HUES64 (cell line): ENCODE measurements at regions not wholly inside any gene's neighbourhood (a gene's known extent, or its start where the extent isn't known, plus 50 kb on each side); places are given as distances from the start of the nearest gene placed in this dataset.

ENCODE experiments used
- H3K27ac ChIP-seq: 2 replicates; pipeline ENCODE4 v1.7.0; 2013; ENCODE audit warnings: low read depth, low read length, inconsistent platforms
- H3K27me3 ChIP-seq: 2 replicates; pipeline ENCODE4 v1.6.1; 2013; ENCODE audit warnings: mild to moderate bottlenecking, low read length; ENCODE audit not compliant: insufficient read depth
- H3K36me3 ChIP-seq: 2 replicates; pipeline ENCODE4 v1.6.1; 2013; ENCODE audit warnings: mild to moderate bottlenecking, low read length; ENCODE audit not compliant: insufficient read depth
- H3K4me1 ChIP-seq: 2 replicates; pipeline ENCODE4 v1.6.1; 2013; ENCODE audit warnings: mild to moderate bottlenecking, low read length, moderate library complexity; ENCODE audit not compliant: insufficient read depth
- H3K4me3 ChIP-seq: 2 replicates; pipeline ENCODE4 v1.5.1; 2013; ENCODE audit warnings: mild to moderate bottlenecking, low read length, moderate library complexity
- H3K9ac ChIP-seq: 2 replicates; pipeline ENCODE4 v1.6.1; 2013; ENCODE audit warnings: mild to moderate bottlenecking, low read depth, low read length
- H3K9me3 ChIP-seq: 2 replicates; pipeline ENCODE4 v1.6.1; 2013; ENCODE audit warnings: low read depth, low read length; ENCODE audit not compliant: insufficient read depth
- WGBS: fragments of 150-250, 120-280 bp; methylation state at CpG from one replicate; pipeline ENCODE4 v1.1.7; 2013; ENCODE audit warnings: missing lambda C conversion rate; 5-methylcytosine and 5-hydroxymethylcytosine counted together

GRCh38 chr14:104438166-104438887, 141.2 kb upstream of the C14orf180 start:
- Histone ChIP-seq H3K27ac (no peak overlapping the region), H3K4me1 (peaks cover 4% of the 10 kb centered on the region; the same call in 1 of the 2 replicates), H3K27me3 (no peaks in the 10 kb centered on the region), H3K9me3 (no peaks in the 10 kb centered on the region), H3K9ac (no peak overlapping the region), H3K4me3 (no peak overlapping the region), H3K36me3 (no peaks in the 10 kb centered on the region)
- 92% methylated on average over 18 of the region's 18 CpGs for WGBS

DNA sequence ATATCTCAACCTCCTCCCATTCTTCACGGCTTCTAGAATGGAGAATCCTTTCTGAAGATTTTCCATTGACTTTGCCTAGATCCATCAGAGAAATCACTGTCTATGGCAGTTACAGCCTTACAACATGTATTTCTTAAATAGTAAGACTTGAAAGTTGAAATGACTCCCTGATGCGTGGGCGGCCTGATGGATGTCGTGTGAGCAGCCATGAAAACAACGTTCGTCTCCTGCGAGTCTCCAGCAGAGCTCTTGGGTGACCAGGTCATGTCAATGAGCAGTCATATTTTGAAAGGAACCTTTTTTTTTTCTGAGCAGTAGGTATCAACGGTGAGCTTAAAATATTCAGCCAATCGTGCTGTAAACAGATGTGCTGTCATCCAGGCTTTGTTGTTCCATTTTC, 139.9 kb upstream of the C14orf180 start:
- Histone ChIP-seq H3K9ac (no peak overlapping the region), H3K4me3 (no peak overlapping the region), H3K27ac (no peak overlapping the region), H3K27me3 (no peaks in the 10 kb centered on the region), H3K36me3 (no peaks in the 10 kb centered on the region), H3K4me1 (peaks cover 6% of the 10 kb centered on the region; the same call in 1 of the 2 replicates), H3K9me3 (no peaks in the 10 kb centered on the region)
- WGBS = 93% methylated on average over 9 of the region's 9 CpGs

DNA sequence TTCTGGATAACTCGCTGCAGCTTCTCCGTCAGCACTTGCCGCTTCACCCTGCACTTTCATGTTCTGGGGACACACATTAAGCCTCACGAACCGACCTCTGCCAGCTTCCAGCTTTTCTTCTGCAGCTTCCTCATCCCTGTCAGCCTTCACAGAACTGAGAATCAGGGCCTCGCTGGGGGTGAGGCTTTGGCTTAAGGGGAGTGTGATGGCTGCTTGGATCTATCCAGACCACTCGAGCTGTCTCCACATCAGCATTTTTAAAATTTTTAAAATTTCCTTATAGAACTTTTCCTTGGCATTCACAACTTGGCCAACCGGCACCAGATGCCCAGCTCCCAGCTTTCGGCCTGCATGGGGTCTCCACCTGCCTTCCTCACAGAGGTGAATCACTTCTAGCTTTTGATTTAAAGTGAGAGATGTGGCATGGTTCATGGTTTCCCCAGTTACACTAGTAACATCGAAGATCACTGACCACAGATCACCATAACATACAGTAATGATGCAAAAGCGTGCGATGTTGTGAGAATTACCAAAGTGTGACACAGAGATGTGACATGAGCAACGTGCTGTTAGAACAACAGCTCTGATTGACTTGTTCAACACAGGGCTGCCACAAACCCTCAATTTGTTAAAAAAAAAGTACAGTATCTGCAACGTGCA, 139.1 kb upstream of the C14orf180 start:
- Histone ChIP-seq H3K9ac (no peak overlapping the region), H3K4me1 (peaks cover 6% of the 10 kb centered on the region; the same call in 1 of the 2 replicates), H3K9me3 (no peaks in the 10 kb centered on the region), H3K4me3 (no peak overlapping the region), H3K27me3 (no peaks in the 10 kb centered on the region), H3K27ac (no peak overlapping the region), H3K36me3 (no peaks in the 10 kb centered on the region)
- 92% methylated on average over 13 of the region's 14 CpGs for WGBS

DNA sequence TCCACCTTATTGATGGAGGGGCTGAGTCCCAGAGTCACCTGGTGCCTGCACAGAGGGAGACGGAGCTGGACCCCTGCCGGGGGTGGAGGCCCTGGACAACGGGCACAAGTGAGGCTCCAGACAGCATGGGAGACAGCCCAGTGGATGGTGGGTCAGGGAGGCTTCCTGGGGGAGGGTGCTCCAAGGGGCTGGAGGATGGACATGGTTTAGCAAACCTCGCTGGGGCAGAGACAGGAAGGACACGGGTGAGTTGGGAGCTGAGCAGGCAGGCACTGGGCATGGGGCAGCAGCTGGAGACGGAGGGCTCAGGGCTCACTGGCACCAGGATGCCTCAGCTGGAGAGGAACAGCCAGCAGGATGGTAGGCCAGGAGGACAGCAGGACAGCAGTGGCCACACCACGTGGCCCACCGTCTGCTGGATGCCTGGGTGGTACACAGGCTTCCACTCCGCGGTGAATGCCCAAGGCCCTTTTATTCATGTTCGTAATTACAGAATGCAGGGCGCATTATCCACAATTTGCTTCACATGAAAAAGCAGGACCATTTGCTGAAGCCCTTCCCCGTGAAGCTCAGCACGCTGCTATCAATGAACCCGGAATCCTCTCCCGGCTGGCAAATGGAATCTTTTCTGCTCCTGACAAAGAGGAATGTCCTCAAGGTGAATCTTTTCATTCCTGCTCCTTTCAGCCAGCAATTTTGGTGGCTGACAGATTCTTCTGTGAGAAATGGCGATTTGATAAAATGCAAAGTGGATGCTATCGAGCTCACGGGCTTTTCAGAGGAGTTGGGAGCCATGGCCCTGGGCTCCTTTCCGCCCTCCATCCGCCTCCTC, 138.1 kb upstream of the C14orf180 start:
- Histone ChIP-seq H3K4me3 (no peak overlapping the region), H3K27ac (no peak overlapping the region), H3K9ac (no peak overlapping the region), H3K27me3 (no peaks in the 10 kb centered on the region), H3K4me1 (peaks cover 6% of the 10 kb centered on the region; the same call in 1 of the 2 replicates), H3K9me3 (no peaks in the 10 kb centered on the region), H3K36me3 (no peaks in the 10 kb centered on the region)
- 93% methylated on average over 21 of the region's 21 CpGs for WGBS

DNA sequence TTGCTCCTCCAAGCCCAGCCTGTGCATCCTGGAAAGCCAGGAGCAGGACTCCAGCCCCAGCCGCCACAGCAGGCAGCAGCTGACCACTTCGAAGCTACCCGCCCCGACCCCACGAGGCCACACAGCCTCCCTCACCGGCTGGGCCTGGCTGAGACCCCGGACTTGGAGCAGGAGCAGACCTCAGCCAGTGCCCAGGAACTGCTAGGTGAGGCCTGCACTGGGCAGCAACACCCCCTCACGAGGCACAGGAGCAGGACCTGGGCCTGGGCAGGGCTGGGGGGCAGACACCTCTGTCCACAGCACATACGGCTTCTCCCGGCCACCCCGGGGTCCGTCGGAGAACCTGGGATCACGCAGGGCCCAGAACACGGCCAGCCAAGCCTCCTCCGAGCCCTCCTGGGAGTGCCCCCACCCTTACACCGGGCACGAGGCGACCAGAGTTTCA, 137.4 kb upstream of the C14orf180 start:
- Histone ChIP-seq H3K4me3 (no peak overlapping the region), H3K9ac (no peak overlapping the region), H3K27me3 (no peaks in the 10 kb centered on the region), H3K9me3 (no peaks in the 10 kb centered on the region), H3K36me3 (no peaks in the 10 kb centered on the region), H3K4me1 (peaks cover 6% of the 10 kb centered on the region; the same call in 1 of the 2 replicates), H3K27ac (no peak overlapping the region)
- WGBS = 91% methylated on average over 19 of the region's 19 CpGs

GRCh38 chr14:104442631-104443390, 136.8 kb upstream of the C14orf180 start:
- Histone ChIP-seq H3K27me3 (no peaks in the 10 kb centered on the region), H3K9ac (no peak overlapping the region), H3K4me1 (0 out of 2 replicates have a peak, but pooled peaks cover 3% of the 10 kb centered on the region), H3K27ac (no peak overlapping the region), H3K4me3 (no peak overlapping the region), H3K9me3 (no peaks in the 10 kb centered on the region), H3K36me3 (no peaks in the 10 kb centered on the region)
- 75% methylated on average over 14 of the region's 14 CpGs for WGBS

- 0 out of 2 replicates have a peak, but pooled peaks cover 3% of the 10 kb centered on the region for H3K4me1 ChIP-seq
- H3K4me3 ChIP-seq = no peak overlapping the region
- H3K9me3 ChIP-seq = peaks cover 5% of the 10 kb centered on the region; the same call in 1 of the 2 replicates
- no peak overlapping the region for H3K27ac ChIP-seq
- H3K9ac ChIP-seq = no peak overlapping the region
- no peaks in the 10 kb centered on the region for H3K27me3 ChIP-seq
- no peaks in the 10 kb centered on the region for H3K36me3 ChIP-seq
- 57% methylated on average over 12 of the region's 13 CpGs for WGBS
Observed at GRCh38 chr14:104443391-104444158, 136.0 kb upstream of the C14orf180 start.

DNA sequence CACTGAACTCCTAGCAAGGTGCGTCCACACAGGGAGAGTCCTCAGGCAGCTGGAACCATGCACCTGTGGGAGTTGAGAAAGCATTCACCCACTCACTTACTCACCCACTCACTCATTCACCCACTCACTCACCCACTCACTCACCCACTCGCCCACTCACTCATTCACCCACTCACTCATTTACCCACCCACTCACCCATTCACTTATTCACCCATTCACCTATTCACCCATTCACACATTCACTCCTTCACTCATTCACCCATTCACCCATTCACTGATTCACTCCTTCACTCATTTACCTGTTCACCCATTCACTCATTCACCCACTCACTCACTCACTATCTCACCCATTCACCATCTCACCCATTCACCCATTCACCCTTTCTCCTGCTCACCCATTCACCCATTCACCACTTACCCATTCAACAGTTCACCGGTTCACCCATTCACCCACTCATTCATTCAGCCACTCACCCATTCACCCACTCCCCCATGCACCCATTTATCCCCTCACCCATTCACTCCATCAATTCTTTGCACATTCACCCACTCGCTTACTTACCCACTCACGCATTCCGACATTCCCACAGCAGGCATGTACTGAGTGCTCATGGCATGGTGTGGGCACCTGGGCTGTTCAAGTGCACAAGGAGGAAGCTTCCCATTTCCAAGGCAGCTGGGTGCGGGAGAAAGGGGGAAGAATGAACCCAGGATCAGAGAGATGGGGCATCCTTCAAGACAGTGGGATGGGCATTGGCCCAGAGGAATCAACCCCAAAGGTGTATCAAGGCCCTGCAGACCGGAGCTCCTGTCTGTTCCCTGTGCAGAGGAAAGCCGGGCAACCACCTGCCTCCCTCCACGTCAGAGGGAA, 135.2 kb upstream of the C14orf180 start:
- Histone ChIP-seq H3K9ac (no peak overlapping the region), H3K4me3 (no peak overlapping the region), H3K27me3 (no peaks in the 10 kb centered on the region), H3K36me3 (no peaks in the 10 kb centered on the region), H3K4me1 (0 out of 2 replicates have a peak, but pooled peaks cover 3% of the 10 kb centered on the region), H3K9me3 (peaks cover 12% of the 10 kb centered on the region; the same call in 1 of the 2 replicates), H3K27ac (no peak overlapping the region)
- WGBS = 87% methylated on average over 10 of the region's 10 CpGs

GRCh38 chr14:104445086-104445485, 134.5 kb upstream of the C14orf180 start:
- H3K36me3 ChIP-seq = no peaks in the 10 kb centered on the region
- 82% methylated on average over 2 of the region's 2 CpGs for WGBS

More at GRCh38 chr14:104445086-104445485, 134.5 kb upstream of the C14orf180 start:
- no peak overlapping the region for H3K9ac ChIP-seq
- H3K27ac ChIP-seq = no peak overlapping the region
- H3K4me1 ChIP-seq = 0 out of 2 replicates have a peak, but pooled peaks cover 3% of the 10 kb centered on the region
- peaks cover 12% of the 10 kb centered on the region; the same call in 1 of the 2 replicates for H3K9me3 ChIP-seq
- no peak overlapping the region for H3K4me3 ChIP-seq
- H3K27me3 ChIP-seq = no peaks in the 10 kb centered on the region
